ENCODE measurements at regions not wholly inside any gene's neighbourhood (a gene's known extent, or its start where the extent isn't known, plus 50 kb on each side); places are given as distances from the start of the nearest gene placed in this dataset.
A peak's percentile ranks its signal among the peaks of the same experiment; 100 is the strongest.
"Not testable (repeated sequence)": the region's sequence is repeated elsewhere in the genome, so short reads cannot be mapped to it uniquely, and the experiment has no call there.

GRCh38 chr12:105897311-105897725 lies 241.4 kb downstream of the NUAK1 start:
- H2AK5ac ChIP-seq (ENCODE audit: low read length), result no peak overlapping the region
- H2BK5ac ChIP-seq (ENCODE audit: low read depth, low read length, poor library complexity), result no peak overlapping the region
- H2AFZ ChIP-seq (ENCODE audit: insufficient read depth, low read length, poor library complexity), result no peak overlapping the region
- no peaks in the 10 kb centered on the region for H3K36me3 ChIP-seq (ENCODE audit: control insufficient read depth in 1 of 2, insufficient read depth in 2 of 2, low read length in 2 of 2)
- H3K9me3 ChIP-seq (ENCODE audit: insufficient read depth, low read depth, low read length), result no peaks in the 10 kb centered on the region
- no peak overlapping the region for H3K9ac ChIP-seq (ENCODE audit: low read length)
- no peak overlapping the region for H3K4me3 ChIP-seq (ENCODE audit: low read depth, low read length)
- no peak overlapping the region for H3K14ac ChIP-seq (ENCODE audit: low read length)
- H3K79me2 ChIP-seq (ENCODE audit: control insufficient read depth, insufficient read depth, low read length, poor library complexity), result no peaks in the 10 kb centered on the region
- no peaks in the 10 kb centered on the region for H3K27me3 ChIP-seq (ENCODE audit: insufficient read depth, low read length)
- no peak overlapping the region for H3K27ac ChIP-seq (ENCODE audit: low read depth, low read length)
- no peak overlapping the region for H4K8ac ChIP-seq (ENCODE audit: low read depth, low read length)
- DNase-seq, result peak in 1 of 2 donors; percentile 30
- H2BK12ac ChIP-seq (ENCODE audit: low read length), result peak overlapping the region; percentile 20
- no peak overlapping the region for H3K18ac ChIP-seq (ENCODE audit: low read length)
- no CpG with 5 or more reads among the region's 1 CpG for WGBS (ENCODE audit: extremely low coverage, insufficient coverage, insufficient read length)
- H3K79me1 ChIP-seq (ENCODE audit: low read length), result peaks cover 9% of the 10 kb centered on the region
- no peak overlapping the region for H3K4ac ChIP-seq (ENCODE audit: low read depth, low read length)
- no peak overlapping the region for H3K23ac ChIP-seq (ENCODE audit: low read length)
- H4K12ac ChIP-seq (ENCODE audit: low read depth, low read length), result no peak overlapping the region
- no peak overlapping the region for H4K91ac ChIP-seq (ENCODE audit: low read depth, low read length)
- no peak overlapping the region for H3K4me2 ChIP-seq (ENCODE audit: low read length)
- H3K4me1 ChIP-seq (ENCODE audit: control insufficient read depth in 1 of 2, insufficient read depth in 2 of 2, low read length in 2 of 2), result peaks cover 2 to 7% of the 10 kb centered on the region in 2 experiments
- H2BK120ac ChIP-seq (ENCODE audit: insufficient read depth, low read length, poor library complexity), result peak overlapping the region; percentile 12

- H3K4me1 ChIP-seq (ENCODE audit: control insufficient read depth in 1 of 2, insufficient read depth in 2 of 2, low read length in 2 of 2); H2BK12ac ChIP-seq (ENCODE audit: low read length); H2AK5ac ChIP-seq (ENCODE audit: low read length); H3K79me2 ChIP-seq (ENCODE audit: control insufficient read depth, insufficient read depth, low read length, poor library complexity); H3K18ac ChIP-seq (ENCODE audit: low read length); H3K14ac ChIP-seq (ENCODE audit: low read length); H3K79me1 ChIP-seq (ENCODE audit: low read length); H2BK120ac ChIP-seq (ENCODE audit: insufficient read depth, low read length, poor library complexity); H3K4me3 ChIP-seq (ENCODE audit: low read depth, low read length); H4K8ac ChIP-seq (ENCODE audit: low read depth, low read length); H3K9ac ChIP-seq (ENCODE audit: low read length); H4K12ac ChIP-seq (ENCODE audit: low read depth, low read length); H3K4ac ChIP-seq (ENCODE audit: low read depth, low read length); H3K4me2 ChIP-seq (ENCODE audit: low read length); H3K9me3 ChIP-seq (ENCODE audit: insufficient read depth, low read depth, low read length); H3K27ac ChIP-seq (ENCODE audit: low read depth, low read length); H2AFZ ChIP-seq (ENCODE audit: insufficient read depth, low read length, poor library complexity); H3K23ac ChIP-seq (ENCODE audit: low read length); H3K36me3 ChIP-seq (ENCODE audit: control insufficient read depth in 1 of 2, insufficient read depth in 2 of 2, low read length in 2 of 2); H3K27me3 ChIP-seq (ENCODE audit: insufficient read depth, low read length); H2BK5ac ChIP-seq (ENCODE audit: low read depth, low read length, poor library complexity): not testable (repeated sequence)
- peak; percentile 33 to 38 for DNase-seq
- no CpG with 5 or more reads among the region's 6 CpGs for WGBS (ENCODE audit: extremely low coverage, insufficient coverage, insufficient read length)
- H4K91ac ChIP-seq (ENCODE audit: low read depth, low read length), result peak overlapping the region; percentile 11
Observed at GRCh38 chr12:105898271-105898670, 240.5 kb downstream of the NUAK1 start.

GRCh38 chr12:105899589-105899988 lies 239.2 kb downstream of the NUAK1 start:
- Histone ChIP-seq H3K14ac (ENCODE audit: low read length) (no peak overlapping the region), H3K36me3 (ENCODE audit: control insufficient read depth in 1 of 2, insufficient read depth in 2 of 2, low read length in 2 of 2) (no peaks in the 10 kb centered on the region), H3K4me3 (ENCODE audit: low read depth, low read length) (no peak overlapping the region), H3K27me3 (ENCODE audit: insufficient read depth, low read length) (no peaks in the 10 kb centered on the region), H2BK120ac (ENCODE audit: insufficient read depth, low read length, poor library complexity) (no peak overlapping the region), H3K4me2 (ENCODE audit: low read length) (no peak overlapping the region), H2BK12ac (ENCODE audit: low read length) (peak overlapping the region; percentile 51), H3K4ac (ENCODE audit: low read depth, low read length) (no peak overlapping the region), H3K79me1 (ENCODE audit: low read length) (peaks cover 9% of the 10 kb centered on the region), H3K9ac (ENCODE audit: low read length) (no peak overlapping the region), H4K8ac (ENCODE audit: low read depth, low read length) (no peak overlapping the region), H4K91ac (ENCODE audit: low read depth, low read length) (peak overlapping the region; percentile 58), H3K4me1 (ENCODE audit: control insufficient read depth in 1 of 2, insufficient read depth in 2 of 2, low read length in 2 of 2) (peaks cover 2 to 7% of the 10 kb centered on the region in 2 experiments), H4K12ac (ENCODE audit: low read depth, low read length) (no peak overlapping the region), H3K18ac (ENCODE audit: low read length) (no peak overlapping the region), H2AK5ac (ENCODE audit: low read length) (no peak overlapping the region), H2BK5ac (ENCODE audit: low read depth, low read length, poor library complexity) (peak overlapping the region; percentile 36), H3K23ac (ENCODE audit: low read length) (no peak overlapping the region), H3K9me3 (ENCODE audit: insufficient read depth, low read depth, low read length) (no peaks in the 10 kb centered on the region), H2AFZ (ENCODE audit: insufficient read depth, low read length, poor library complexity) (no peak overlapping the region), H3K79me2 (ENCODE audit: control insufficient read depth, insufficient read depth, low read length, poor library complexity) (no peaks in the 10 kb centered on the region), H3K27ac (ENCODE audit: low read depth, low read length) (peak overlapping the region; percentile 77)
- WGBS (ENCODE audit: extremely low coverage, insufficient coverage, insufficient read length), result 80% methylated on average over 1 of the region's 5 CpGs
- DNase-seq, result peak; percentile 78 to 91

GRCh38 chr12:105906561-105906960 lies 232.2 kb downstream of the NUAK1 start:
- H2AFZ ChIP-seq (ENCODE audit: insufficient read depth, low read length, poor library complexity), result no peak overlapping the region
- no peak overlapping the region for H3K9ac ChIP-seq (ENCODE audit: low read length)
- no peak overlapping the region for H4K12ac ChIP-seq (ENCODE audit: low read depth, low read length)
- no peak overlapping the region for H3K4me2 ChIP-seq (ENCODE audit: low read length)
- H3K27ac ChIP-seq (ENCODE audit: low read depth, low read length), result no peak overlapping the region
- no CpG with 5 or more reads among the region's 1 CpG for WGBS (ENCODE audit: extremely low coverage, insufficient coverage, insufficient read length)
- peak in 1 of 2 donors; percentile 73 for DNase-seq
- H3K18ac ChIP-seq (ENCODE audit: low read length), result no peak overlapping the region
- no peak overlapping the region for H2AK5ac ChIP-seq (ENCODE audit: low read length)
- H3K14ac ChIP-seq (ENCODE audit: low read length), result no peak overlapping the region
- no peaks in the 10 kb centered on the region for H3K36me3 ChIP-seq (ENCODE audit: control insufficient read depth in 1 of 2, insufficient read depth in 2 of 2, low read length in 2 of 2)
- no peaks in the 10 kb centered on the region for H3K79me1 ChIP-seq (ENCODE audit: low read length)
- H2BK120ac ChIP-seq (ENCODE audit: insufficient read depth, low read length, poor library complexity), result no peak overlapping the region
- no peak overlapping the region for H3K23ac ChIP-seq (ENCODE audit: low read length)
- no peaks in the 10 kb centered on the region for H3K27me3 ChIP-seq (ENCODE audit: insufficient read depth, low read length)
- H3K4me3 ChIP-seq (ENCODE audit: low read depth, low read length), result no peak overlapping the region
- no peak overlapping the region for H4K91ac ChIP-seq (ENCODE audit: low read depth, low read length)
- peaks cover 0 to 4% of the 10 kb centered on the region in 2 experiments for H3K4me1 ChIP-seq (ENCODE audit: control insufficient read depth in 1 of 2, insufficient read depth in 2 of 2, low read length in 2 of 2)
- no peak overlapping the region for H3K4ac ChIP-seq (ENCODE audit: low read depth, low read length)
- no peak overlapping the region for H4K8ac ChIP-seq (ENCODE audit: low read depth, low read length)
- no peak overlapping the region for H2BK5ac ChIP-seq (ENCODE audit: low read depth, low read length, poor library complexity)
- H3K79me2 ChIP-seq (ENCODE audit: control insufficient read depth, insufficient read depth, low read length, poor library complexity), result no peaks in the 10 kb centered on the region
- H2BK12ac ChIP-seq (ENCODE audit: low read length), result no peak overlapping the region
- no peaks in the 10 kb centered on the region for H3K9me3 ChIP-seq (ENCODE audit: insufficient read depth, low read depth, low read length)
